ENCODE measurements at regions not wholly inside any gene's neighbourhood (a gene's known extent, or its start where the extent isn't known, plus 50 kb on each side); places are given as distances from the start of the nearest gene placed in this dataset.

DNA sequence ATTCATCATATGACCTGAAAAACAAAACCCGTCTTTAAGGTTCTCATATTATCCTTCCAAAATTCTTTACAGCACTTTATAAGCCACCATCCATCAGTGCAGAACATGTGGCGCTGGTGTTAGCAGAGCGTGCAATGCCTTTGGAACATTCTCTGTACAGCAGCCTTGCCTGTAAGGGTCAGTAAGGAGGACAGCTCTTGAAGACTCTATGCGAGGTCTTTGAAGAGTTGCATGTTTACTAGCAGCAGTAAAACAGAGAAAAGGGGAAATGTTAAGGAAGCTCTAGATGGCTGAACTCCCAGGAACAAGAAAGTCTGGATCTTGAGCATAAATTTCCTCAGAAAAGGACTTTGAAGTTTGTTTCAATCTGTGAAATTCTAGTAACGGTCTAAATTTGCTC lies 365.6 kb downstream of the DUSP10 start:
- TF ChIP-seq, protein P1, sequence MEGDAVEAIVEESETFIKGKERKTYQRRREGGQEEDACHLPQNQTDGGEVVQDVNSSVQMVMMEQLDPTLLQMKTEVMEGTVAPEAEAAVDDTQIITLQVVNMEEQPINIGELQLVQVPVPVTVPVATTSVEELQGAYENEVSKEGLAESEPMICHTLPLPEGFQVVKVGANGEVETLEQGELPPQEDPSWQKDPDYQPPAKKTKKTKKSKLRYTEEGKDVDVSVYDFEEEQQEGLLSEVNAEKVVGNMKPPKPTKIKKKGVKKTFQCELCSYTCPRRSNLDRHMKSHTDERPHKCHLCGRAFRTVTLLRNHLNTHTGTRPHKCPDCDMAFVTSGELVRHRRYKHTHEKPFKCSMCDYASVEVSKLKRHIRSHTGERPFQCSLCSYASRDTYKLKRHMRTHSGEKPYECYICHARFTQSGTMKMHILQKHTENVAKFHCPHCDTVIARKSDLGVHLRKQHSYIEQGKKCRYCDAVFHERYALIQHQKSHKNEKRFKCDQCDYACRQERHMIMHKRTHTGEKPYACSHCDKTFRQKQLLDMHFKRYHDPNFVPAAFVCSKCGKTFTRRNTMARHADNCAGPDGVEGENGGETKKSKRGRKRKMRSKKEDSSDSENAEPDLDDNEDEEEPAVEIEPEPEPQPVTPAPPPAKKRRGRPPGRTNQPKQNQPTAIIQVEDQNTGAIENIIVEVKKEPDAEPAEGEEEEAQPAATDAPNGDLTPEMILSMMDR (IDR thresholded peaks at IDR 0.05), result no peak
- TF ChIP-seq POLR2A (IDR thresholded peaks at IDR 0.05), result no peak

Measured in thyroid gland (tissue), 4 donors.